ENCODE measurements at regions not wholly inside any gene's neighbourhood (a gene's known extent, or its start where the extent isn't known, plus 50 kb on each side); places are given as distances from the start of the nearest gene placed in this dataset.

- no peak for TF ChIP-seq HNRNPUL1 (IDR thresholded peaks at IDR 0.05; ENCODE audit: low read depth, low read length)
- no peak for TF ChIP-seq MEIS1 (CRISPR knock-in tag; IDR thresholded peaks at IDR 0.05; ENCODE audit: borderline replicate concordance)
- no peak for TF ChIP-seq ZNF235 (CRISPR knock-in tag; IDR thresholded peaks at IDR 0.05; ENCODE audit: borderline replicate concordance)
Observed at GRCh38 chr5:166862581-166862980, 1428.9 kb upstream of the WWC1 start (continued).

- H2AFZ ChIP-seq (ENCODE audit: low read length): no peak overlapping the region
- TF ChIP-seq ZBTB25 (CRISPR knock-in tag; IDR thresholded peaks at IDR 0.05) (no peak), ZBED4 (CRISPR knock-in tag; IDR thresholded peaks at IDR 0.05; ENCODE audit: borderline replicate concordance) (no peak), ZNF225 (CRISPR knock-in tag; IDR thresholded peaks at IDR 0.05) (no peak), RNF219 (CRISPR knock-in tag; IDR thresholded peaks at IDR 0.05) (no peak), XRCC5 (optimal IDR thresholded peaks at IDR 0.05; ENCODE audit: low read length) (no peak), ZNF775 (CRISPR knock-in tag; IDR thresholded peaks at IDR 0.05; ENCODE audit: borderline replicate concordance) (no peak), NKX3-1 (CRISPR knock-in tag; IDR thresholded peaks at IDR 0.05) (no peak), ZNF547 (CRISPR knock-in tag; IDR thresholded peaks at IDR 0.05) (no peak), ZNF614 (CRISPR knock-in tag; IDR thresholded peaks at IDR 0.05; ENCODE audit: borderline replicate concordance) (no peak), ZBTB34 (CRISPR knock-in tag; IDR thresholded peaks at IDR 0.05) (no peak), POLR2AphosphoS2 (IDR thresholded peaks at IDR 0.05; ENCODE audit: low read depth, low read length) (no peak), TCF7 (IDR thresholded peaks at IDR 0.05; ENCODE audit: low read depth) (no peak), KLF11 (CRISPR knock-in tag; IDR thresholded peaks at IDR 0.05) (no peak), MBD4 (IDR thresholded peaks at IDR 0.05; ENCODE audit: borderline replicate concordance, low read length) (no peak)
- H3K4me3 ChIP-seq (replicated peaks in 1 of 3; ENCODE audit: insufficient read depth in 1 of 3, low read depth in 2 of 3, low read length in 3 of 3): no peak overlapping the region
- no peaks in the 10 kb centered on the region for H3K79me2 ChIP-seq (ENCODE audit: insufficient read depth, low read length)
- ChIA-PET CTCF (ENCODE audit: low intra/inter-chr PET ratio, low total read pairs) (no interaction called here), POLR2A (no interaction called here)
- FAIRE-seq (no peak), DNase-seq (ENCODE audit: low spot score) (no peak), ATAC-seq (no peak)
- BruUV-seq (replicated peaks): no TSS peak
- no peak overlapping the region for H3K4me2 ChIP-seq (ENCODE audit: low read depth, low read length)
- no peak overlapping the region for H3K9ac ChIP-seq (ENCODE audit: insufficient read depth, low read depth, low read length)
- H3K27ac ChIP-seq (ENCODE audit: extremely low read length, insufficient read depth, low read length): no peak overlapping the region
- no peaks in the 10 kb centered on the region for H3K27me3 ChIP-seq (ENCODE audit: control insufficient read depth in 1 of 2, insufficient read depth in 2 of 2, low read length in 2 of 2)
- H3K9me3 ChIP-seq (ENCODE audit: low read length): peaks cover 65% of the 10 kb centered on the region
- intact Hi-C loops (cut with micrococcal nuclease; ENCODE audit: unreplicated experiment): no loop called here
- 15% methylated on average over 6 of the region's 6 CpGs for WGBS (ENCODE audit: low lambda C conversion rate)
- no peaks in the 10 kb centered on the region for H3K36me3 ChIP-seq (replicated peaks in 1 of 2; ENCODE audit: control insufficient read depth in 1 of 2, insufficient read depth in 2 of 2, low read length in 2 of 2)
- in situ Hi-C loops (cut with HindIII; ENCODE audit: extremely low pct_ligation_motif_present, low pct_unique_long_range_greater_than_20kb): no loop called here
- no peaks in the 10 kb centered on the region for H3K4me1 ChIP-seq (ENCODE audit: insufficient read depth, low read length)
- no peaks in the 10 kb centered on the region for H4K20me1 ChIP-seq (ENCODE audit: insufficient read depth, low read length)
Observed at GRCh38 chr5:166865206-166865605, 1426.2 kb upstream of the WWC1 start.
